DND-41 (cell line): ENCODE measurements at regions not wholly inside any gene's neighbourhood (a gene's known extent, or its start where the extent isn't known, plus 50 kb on each side); places are given as distances from the start of the nearest gene placed in this dataset.

Source experiments
- CTCF ChIP-seq: IDR thresholded peaks from 2 replicates; pipeline ENCODE4 v1.5.1; 2012; ENCODE audit warnings: borderline replicate concordance, low read length, moderate library complexity, mild to moderate bottlenecking; ENCODE audit not compliant: poor library complexity, severe bottlenecking; ENCODE audit errors: extremely low read depth
- EZH2 ChIP-seq: IDR thresholded peaks from 3 replicates; pipeline ENCODE4 v1.6.1; 2012; ENCODE audit warnings: borderline replicate concordance, low read depth, mild to moderate bottlenecking, moderate library complexity, low read length, inconsistent platforms; ENCODE audit not compliant: severe bottlenecking

- TF ChIP-seq CTCF (no peak), EZH2 (no peak)
Measured at GRCh38 chr22:44604455-44604854, 97.5 kb upstream of the PRR5 start.
